Ishikawa (cell line): ENCODE measurements at regions not wholly inside any gene's neighbourhood (a gene's known extent, or its start where the extent isn't known, plus 50 kb on each side); places are given as distances from the start of the nearest gene placed in this dataset.

Experiments used
- CEBPB ChIP-seq: IDR thresholded peaks from 2 replicates; pipeline ENCODE4 v1.6.1; 2012
- CREB1 ChIP-seq: IDR thresholded peaks from 2 replicates; pipeline ENCODE4 v1.6.1; 2012; ENCODE audit warnings: low read depth
- EGR1 ChIP-seq: IDR thresholded peaks from 2 replicates; pipeline ENCODE4 v1.6.1; 2012
- EP300 ChIP-seq: IDR thresholded peaks from 2 replicates; pipeline ENCODE4 v1.6.1; 2012; ENCODE audit warnings: borderline replicate concordance
- FOXM1 ChIP-seq: IDR thresholded peaks from 2 replicates; pipeline ENCODE4 v1.6.1; 2012; ENCODE audit warnings: low read depth, borderline replicate concordance
- NFIC ChIP-seq: IDR thresholded peaks from 2 replicates; pipeline ENCODE4 v1.6.1; 2012
- RAD21 ChIP-seq: IDR thresholded peaks from 2 replicates; pipeline ENCODE4 v1.6.1; 2012; ENCODE audit warnings: low read depth
- TAF1 ChIP-seq: IDR thresholded peaks from 2 replicates; pipeline ENCODE4 v1.6.1; 2012; ENCODE audit warnings: low read depth, mild to moderate bottlenecking
- TCF12 ChIP-seq: IDR thresholded peaks from 2 replicates; pipeline ENCODE4 v1.6.1; 2012; ENCODE audit warnings: low read depth
- TEAD4 ChIP-seq: IDR thresholded peaks from 2 replicates; pipeline ENCODE4 v1.6.1; 2012
- YY1 ChIP-seq: IDR thresholded peaks from 2 replicates; pipeline ENCODE4 v1.6.1; 2012; ENCODE audit warnings: low read depth
- ZBTB7A ChIP-seq: IDR thresholded peaks from 2 replicates; pipeline ENCODE4 v1.6.1; 2012; ENCODE audit warnings: low read depth
- TF ChIP-seq, protein P1 (sequence below): IDR thresholded peaks from 2 replicates; pipeline ENCODE4 v1.6.1; 2012; ENCODE audit warnings: low read depth, mild to moderate bottlenecking
- TF ChIP-seq, protein P2 (sequence below): IDR thresholded peaks from 2 replicates; pipeline ENCODE4 v1.6.1; 2012
- TF ChIP-seq, protein P3 (sequence below): IDR thresholded peaks from 2 replicates; pipeline ENCODE4 v1.6.1; 2012

DNA sequence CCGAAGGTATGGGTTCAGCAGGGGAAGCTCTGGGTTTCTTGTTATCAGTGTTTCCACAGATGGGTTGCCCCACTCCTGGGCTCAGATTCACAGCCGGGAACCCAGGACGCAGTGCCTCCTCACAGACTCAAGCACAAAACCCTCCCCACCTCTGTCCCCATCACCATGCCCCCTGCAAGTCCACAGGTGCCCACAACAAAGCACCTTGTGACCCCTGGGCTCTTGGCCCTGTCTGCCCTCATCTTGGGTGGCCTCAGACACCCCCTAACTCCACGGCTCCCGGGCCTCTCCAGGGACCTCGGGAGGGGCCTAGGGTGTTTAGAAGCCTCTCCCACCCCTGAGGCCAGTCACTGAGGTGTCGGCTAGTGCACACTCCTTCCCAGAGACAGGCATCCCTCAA, 231.7 kb downstream of the TUBA3C start:
- TF ChIP-seq TAF1 = no peak
- no peak for TF ChIP-seq EP300
- no peak for TF ChIP-seq TCF12
- no peak for TF ChIP-seq RAD21
- TF ChIP-seq EGR1 = no peak
- no peak for TF ChIP-seq TEAD4
- TF ChIP-seq CREB1 = no peak
- TF ChIP-seq, protein P1, sequence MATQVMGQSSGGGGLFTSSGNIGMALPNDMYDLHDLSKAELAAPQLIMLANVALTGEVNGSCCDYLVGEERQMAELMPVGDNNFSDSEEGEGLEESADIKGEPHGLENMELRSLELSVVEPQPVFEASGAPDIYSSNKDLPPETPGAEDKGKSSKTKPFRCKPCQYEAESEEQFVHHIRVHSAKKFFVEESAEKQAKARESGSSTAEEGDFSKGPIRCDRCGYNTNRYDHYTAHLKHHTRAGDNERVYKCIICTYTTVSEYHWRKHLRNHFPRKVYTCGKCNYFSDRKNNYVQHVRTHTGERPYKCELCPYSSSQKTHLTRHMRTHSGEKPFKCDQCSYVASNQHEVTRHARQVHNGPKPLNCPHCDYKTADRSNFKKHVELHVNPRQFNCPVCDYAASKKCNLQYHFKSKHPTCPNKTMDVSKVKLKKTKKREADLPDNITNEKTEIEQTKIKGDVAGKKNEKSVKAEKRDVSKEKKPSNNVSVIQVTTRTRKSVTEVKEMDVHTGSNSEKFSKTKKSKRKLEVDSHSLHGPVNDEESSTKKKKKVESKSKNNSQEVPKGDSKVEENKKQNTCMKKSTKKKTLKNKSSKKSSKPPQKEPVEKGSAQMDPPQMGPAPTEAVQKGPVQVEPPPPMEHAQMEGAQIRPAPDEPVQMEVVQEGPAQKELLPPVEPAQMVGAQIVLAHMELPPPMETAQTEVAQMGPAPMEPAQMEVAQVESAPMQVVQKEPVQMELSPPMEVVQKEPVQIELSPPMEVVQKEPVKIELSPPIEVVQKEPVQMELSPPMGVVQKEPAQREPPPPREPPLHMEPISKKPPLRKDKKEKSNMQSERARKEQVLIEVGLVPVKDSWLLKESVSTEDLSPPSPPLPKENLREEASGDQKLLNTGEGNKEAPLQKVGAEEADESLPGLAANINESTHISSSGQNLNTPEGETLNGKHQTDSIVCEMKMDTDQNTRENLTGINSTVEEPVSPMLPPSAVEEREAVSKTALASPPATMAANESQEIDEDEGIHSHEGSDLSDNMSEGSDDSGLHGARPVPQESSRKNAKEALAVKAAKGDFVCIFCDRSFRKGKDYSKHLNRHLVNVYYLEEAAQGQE = no peak
- TF ChIP-seq YY1 = no peak
- TF ChIP-seq, protein P2, sequence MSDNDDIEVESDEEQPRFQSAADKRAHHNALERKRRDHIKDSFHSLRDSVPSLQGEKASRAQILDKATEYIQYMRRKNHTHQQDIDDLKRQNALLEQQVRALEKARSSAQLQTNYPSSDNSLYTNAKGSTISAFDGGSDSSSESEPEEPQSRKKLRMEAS = no peak
- no peak for TF ChIP-seq NFIC
- TF ChIP-seq CEBPB = no peak
- no peak for TF ChIP-seq ZBTB7A
- TF ChIP-seq, protein P3, sequence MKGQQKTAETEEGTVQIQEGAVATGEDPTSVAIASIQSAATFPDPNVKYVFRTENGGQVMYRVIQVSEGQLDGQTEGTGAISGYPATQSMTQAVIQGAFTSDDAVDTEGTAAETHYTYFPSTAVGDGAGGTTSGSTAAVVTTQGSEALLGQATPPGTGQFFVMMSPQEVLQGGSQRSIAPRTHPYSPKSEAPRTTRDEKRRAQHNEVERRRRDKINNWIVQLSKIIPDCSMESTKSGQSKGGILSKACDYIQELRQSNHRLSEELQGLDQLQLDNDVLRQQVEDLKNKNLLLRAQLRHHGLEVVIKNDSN = no peak
- no peak for TF ChIP-seq FOXM1

DNA sequence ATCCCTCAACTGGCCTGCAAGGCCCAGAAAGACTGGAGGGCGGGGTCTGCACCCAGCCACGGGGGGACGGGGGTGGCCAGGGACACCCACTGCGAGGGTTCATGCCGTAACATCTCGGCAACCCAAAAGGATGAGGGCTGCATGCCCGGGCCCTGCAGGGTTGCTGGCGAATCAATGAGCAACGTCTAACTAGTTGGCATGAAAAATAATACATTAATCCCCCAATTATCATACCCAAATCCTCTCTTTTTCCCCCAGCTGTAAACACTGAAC, 232.2 kb downstream of the TUBA3C start:
- TF ChIP-seq CREB1 (no peak), TCF12 (no peak), TEAD4 (no peak), ZBTB7A (no peak), EGR1 (no peak), RAD21 (no peak), EP300 (no peak), FOXM1 (no peak), CEBPB (no peak), TAF1 (no peak), NFIC (no peak), YY1 (no peak)
- TF ChIP-seq, protein P2 = no peak
- TF ChIP-seq, protein P3 = no peak
- TF ChIP-seq, protein P1 = no peak

DNA sequence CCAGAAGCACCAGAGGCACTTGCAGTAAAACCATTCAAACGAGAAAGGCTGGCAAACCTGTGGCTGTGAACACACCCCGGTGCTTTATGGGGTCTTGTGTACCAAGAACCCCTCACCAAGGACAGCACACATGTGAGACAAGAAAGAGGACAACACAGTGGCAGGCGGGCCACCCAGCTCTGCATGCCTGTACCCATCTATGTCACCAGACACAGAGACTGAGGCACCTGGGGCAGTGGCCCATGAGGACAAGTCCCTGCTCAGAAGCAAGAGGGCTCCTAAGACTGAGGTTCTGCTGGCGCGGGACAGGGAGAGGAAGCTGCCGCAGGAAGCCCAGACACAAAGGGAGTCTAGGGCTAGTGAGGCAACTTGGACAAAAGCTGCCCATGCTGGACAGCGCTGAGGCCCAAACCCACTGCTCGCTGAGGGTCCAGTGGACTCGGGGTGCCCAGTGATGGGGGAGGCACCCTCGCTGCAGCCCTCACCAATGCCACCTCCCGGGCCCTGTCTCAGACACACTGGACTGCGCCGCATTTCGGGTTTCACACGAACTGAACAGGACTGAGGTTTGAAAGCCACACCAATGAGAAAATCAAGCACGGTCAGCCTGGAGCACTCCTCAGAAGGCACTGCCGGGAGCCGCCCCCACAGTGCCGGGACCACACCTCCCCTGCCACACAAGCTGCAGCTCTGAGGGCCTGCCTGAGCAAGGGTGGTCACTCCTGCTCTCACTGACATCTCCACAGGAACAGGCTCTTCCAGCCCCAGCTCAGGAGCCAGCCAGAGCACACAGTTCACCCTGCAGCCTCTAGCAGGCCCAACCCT, 232.7 kb downstream of the TUBA3C start:
- TF ChIP-seq, protein P2 = no peak
- TF ChIP-seq CEBPB = no peak

DNA sequence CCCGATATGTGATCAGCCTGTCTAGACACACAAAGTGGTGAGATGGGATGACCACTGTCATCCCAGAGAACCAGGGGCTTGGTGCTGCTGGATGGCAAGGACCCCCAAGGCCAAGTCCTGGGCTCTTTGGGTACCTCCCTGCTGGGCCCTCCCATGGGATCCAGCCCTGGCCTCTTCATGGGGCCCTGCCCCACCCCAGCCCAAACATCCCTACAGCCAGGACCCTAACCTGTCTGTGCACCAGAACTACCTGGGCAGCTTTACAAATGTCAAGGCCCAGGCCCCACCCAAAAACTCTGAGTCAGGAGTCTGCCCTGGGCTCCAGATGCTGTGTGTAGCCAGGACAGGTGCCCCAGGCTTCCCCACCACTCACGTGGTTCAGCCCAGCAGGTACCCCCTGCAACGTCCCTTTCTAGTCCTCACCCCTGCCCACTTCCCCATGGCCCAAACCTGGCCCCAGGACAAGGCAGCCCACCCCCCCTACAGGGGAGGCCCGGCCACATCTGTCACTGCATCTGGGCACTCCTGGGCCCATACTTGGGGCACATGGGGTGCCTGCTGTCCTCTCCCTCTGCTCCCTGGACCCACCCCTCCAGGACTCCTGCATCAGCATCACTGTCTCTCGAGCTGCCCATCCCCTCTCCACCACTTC, 233.5 kb downstream of the TUBA3C start:
- TF ChIP-seq, protein P3 = no peak
- no peak for TF ChIP-seq CEBPB
- TF ChIP-seq ZBTB7A = no peak
- no peak for TF ChIP-seq TAF1
- TF ChIP-seq, protein P2 = no peak
- no peak for TF ChIP-seq RAD21
- no peak for TF ChIP-seq CREB1
- no peak for TF ChIP-seq YY1
- TF ChIP-seq FOXM1 = no peak
- TF ChIP-seq EGR1 = no peak
- TF ChIP-seq, protein P1 = no peak
- no peak for TF ChIP-seq TEAD4
- TF ChIP-seq TCF12 = no peak
- no peak for TF ChIP-seq EP300
- TF ChIP-seq NFIC = no peak
